ENCODE measurements at regions not wholly inside any gene's neighbourhood (a gene's known extent, or its start where the extent isn't known, plus 50 kb on each side); places are given as distances from the start of the nearest gene placed in this dataset.
A peak's percentile ranks its signal among the peaks of the same experiment; 100 is the strongest.

DNA sequence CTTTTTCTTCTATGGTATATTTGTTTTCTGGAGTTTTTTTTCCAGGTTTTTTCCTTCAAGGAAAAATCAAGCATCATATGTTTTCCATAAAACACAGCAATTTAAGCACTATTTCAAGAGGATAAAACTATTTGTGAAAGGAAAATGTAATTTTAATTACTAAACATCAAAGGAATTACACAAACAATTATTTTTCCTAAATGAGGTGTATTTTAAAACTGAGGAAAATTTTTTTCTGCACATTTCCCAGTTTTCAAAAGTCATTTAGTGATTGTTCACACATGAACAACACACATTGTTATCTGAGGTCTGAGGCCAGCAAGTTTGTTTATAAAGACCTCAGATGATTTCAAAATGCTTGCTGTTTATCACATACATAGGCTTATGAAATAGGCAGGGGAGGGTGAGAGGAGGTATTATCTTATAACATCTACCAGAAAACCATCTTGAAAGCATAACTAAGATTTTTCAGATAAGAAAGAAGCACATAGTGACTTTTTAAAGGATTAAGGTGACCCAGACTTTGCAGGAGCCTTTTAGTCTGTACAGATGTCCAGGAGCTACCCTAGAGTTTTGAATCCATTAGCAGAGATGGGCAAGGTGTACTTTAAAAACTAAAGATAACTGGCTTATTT lies 381.6 kb downstream of the GJA1 start:
- Mint-ChIP-seq H3K27ac (no peak overlapping the region), H3K36me3 (ENCODE audit: low read depth) (no peaks in the 10 kb centered on the region), H3K27me3 (ENCODE audit: low read depth) (no peaks in the 10 kb centered on the region), H3K9me3 (peaks cover 4% of the 10 kb centered on the region), H3K4me3 (no peak overlapping the region), H3K4me1 (no peaks in the 10 kb centered on the region)
- TF ChIP-seq, protein P1, sequence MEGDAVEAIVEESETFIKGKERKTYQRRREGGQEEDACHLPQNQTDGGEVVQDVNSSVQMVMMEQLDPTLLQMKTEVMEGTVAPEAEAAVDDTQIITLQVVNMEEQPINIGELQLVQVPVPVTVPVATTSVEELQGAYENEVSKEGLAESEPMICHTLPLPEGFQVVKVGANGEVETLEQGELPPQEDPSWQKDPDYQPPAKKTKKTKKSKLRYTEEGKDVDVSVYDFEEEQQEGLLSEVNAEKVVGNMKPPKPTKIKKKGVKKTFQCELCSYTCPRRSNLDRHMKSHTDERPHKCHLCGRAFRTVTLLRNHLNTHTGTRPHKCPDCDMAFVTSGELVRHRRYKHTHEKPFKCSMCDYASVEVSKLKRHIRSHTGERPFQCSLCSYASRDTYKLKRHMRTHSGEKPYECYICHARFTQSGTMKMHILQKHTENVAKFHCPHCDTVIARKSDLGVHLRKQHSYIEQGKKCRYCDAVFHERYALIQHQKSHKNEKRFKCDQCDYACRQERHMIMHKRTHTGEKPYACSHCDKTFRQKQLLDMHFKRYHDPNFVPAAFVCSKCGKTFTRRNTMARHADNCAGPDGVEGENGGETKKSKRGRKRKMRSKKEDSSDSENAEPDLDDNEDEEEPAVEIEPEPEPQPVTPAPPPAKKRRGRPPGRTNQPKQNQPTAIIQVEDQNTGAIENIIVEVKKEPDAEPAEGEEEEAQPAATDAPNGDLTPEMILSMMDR (IDR thresholded peaks at IDR 0.05; ENCODE audit: unreplicated experiment in 3 of 3) = no peak

- Mint-ChIP-seq H3K36me3 (ENCODE audit: low read depth) (no peaks in the 10 kb centered on the region), H3K9me3 (peaks cover 4% of the 10 kb centered on the region), H3K4me3 (no peak overlapping the region), H3K4me1 (peaks cover 6% of the 10 kb centered on the region), H3K27ac (peak overlapping the region in 1 of 3 experiments; percentile 25), H3K27me3 (ENCODE audit: low read depth) (no peaks in the 10 kb centered on the region)
- TF ChIP-seq, protein P1 (IDR thresholded peaks at IDR 0.05; ENCODE audit: unreplicated experiment in 3 of 3) = no peak
Measured at GRCh38 chr6:121823437-121823851, 388.0 kb downstream of the GJA1 start.

DNA sequence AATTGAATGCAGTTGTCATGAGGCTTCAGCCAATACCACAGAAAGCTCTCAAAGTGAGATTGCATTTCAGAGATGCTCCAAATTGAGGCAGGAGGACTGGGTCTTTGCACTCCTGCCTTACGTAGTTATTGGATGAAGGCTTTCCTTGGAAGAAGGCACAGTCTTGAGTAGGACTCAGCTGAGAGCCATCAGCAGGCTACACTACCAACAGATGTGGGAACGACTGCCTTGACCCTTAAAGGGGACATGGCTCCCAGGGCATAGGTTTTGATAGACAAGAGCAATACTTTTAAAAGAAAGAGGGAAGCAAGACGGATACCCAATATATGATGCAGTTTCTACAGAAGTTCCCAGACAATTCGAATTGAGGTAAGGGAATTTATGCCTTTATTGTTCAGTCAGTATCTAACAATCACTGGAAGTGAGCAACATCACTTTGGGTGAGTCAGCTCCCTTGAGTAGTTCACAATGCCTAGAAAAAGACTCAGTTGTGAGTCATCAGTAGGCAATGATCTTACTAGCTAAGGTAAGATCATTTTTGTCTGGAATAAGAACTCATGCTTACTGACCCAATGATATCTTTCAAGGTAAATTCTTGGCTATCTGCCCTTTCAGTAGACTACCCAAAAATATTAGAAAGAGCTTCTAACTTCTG lies 390.8 kb downstream of the GJA1 start:
- Mint-ChIP-seq H3K4me1 (peaks cover 11% of the 10 kb centered on the region), H3K27ac (no peak overlapping the region), H3K4me3 (no peak overlapping the region), H3K27me3 (ENCODE audit: low read depth) (no peaks in the 10 kb centered on the region), H3K9me3 (no peaks in the 10 kb centered on the region), H3K36me3 (ENCODE audit: low read depth) (no peaks in the 10 kb centered on the region)
- TF ChIP-seq, protein P1 (IDR thresholded peaks at IDR 0.05; ENCODE audit: unreplicated experiment in 3 of 3) = no peak

- H3K4me1 Mint-ChIP-seq = peaks cover 9% of the 10 kb centered on the region
- TF ChIP-seq, protein P1 (IDR thresholded peaks at IDR 0.05; ENCODE audit: unreplicated experiment in 3 of 3) = no peak
Measured at GRCh38 chr6:121828146-121828886, 392.9 kb downstream of the GJA1 start.

GRCh38 chr6:121830736-121831135 lies 395.3 kb downstream of the GJA1 start:
- H3K4me3 Mint-ChIP-seq = no peak overlapping the region
- H3K27me3 Mint-ChIP-seq (ENCODE audit: low read depth) = no peaks in the 10 kb centered on the region
- H3K4me1 Mint-ChIP-seq = peaks cover 5% of the 10 kb centered on the region
- H3K36me3 Mint-ChIP-seq (ENCODE audit: low read depth) = no peaks in the 10 kb centered on the region
- H3K9me3 Mint-ChIP-seq = no peaks in the 10 kb centered on the region
- H3K27ac Mint-ChIP-seq = peak overlapping the region; percentile 1 to 32 (median 13)
- TF ChIP-seq, protein P1 (IDR thresholded peaks at IDR 0.05; ENCODE audit: unreplicated experiment in 3 of 3) = no peak

More at GRCh38 chr6:121828146-121828886, 392.9 kb downstream of the GJA1 start:
- Mint-ChIP-seq H3K27me3 (ENCODE audit: low read depth) (no peaks in the 10 kb centered on the region), H3K4me3 (no peak overlapping the region), H3K9me3 (no peaks in the 10 kb centered on the region), H3K36me3 (ENCODE audit: low read depth) (no peaks in the 10 kb centered on the region), H3K27ac (no peak overlapping the region)

Data from nephron (organoid).